CD14-positive monocyte (primary cell): ENCODE measurements at regions not wholly inside any gene's neighbourhood (a gene's known extent, or its start where the extent isn't known, plus 50 kb on each side); places are given as distances from the start of the nearest gene placed in this dataset.
"Not testable (repeated sequence)": the region's sequence is repeated elsewhere in the genome, so short reads cannot be mapped to it uniquely, and the experiment has no call there.

Experiments
- DNase-seq, 3 donors: peaks; one replicate each; pipeline ENCODE4 v3.0.0-alpha.2; 2011 to 2022
- H2AFZ ChIP-seq: 2 replicates; pipeline ENCODE4 v1.6.0; 2012; ENCODE audit warnings: mild to moderate bottlenecking, low read depth, low read length, inconsistent platforms; ENCODE audit not compliant: insufficient read depth, poor library complexity, severe bottlenecking
- H3K27ac ChIP-seq, 2 donors: 1 replicate in 1 of 2; 2 replicates in 1 of 2; pipeline ENCODE4 v1.5.1; 2012 to 2013; ENCODE audit warnings: low read length in 2 of 2, control low read depth in 1 of 2, inconsistent platforms in 1 of 2, low read depth in 1 of 2, mild to moderate bottlenecking in 1 of 2
- H3K27me3 ChIP-seq, 2 donors: one replicate each; pipeline versions ENCODE4 v1.6.0 to v1.6.1; 2011 to 2013; ENCODE audit warnings: low read length in 2 of 2; ENCODE audit not compliant: control insufficient read depth in 2 of 2, insufficient read depth in 2 of 2
- H3K36me3 ChIP-seq, 2 donors: replicated peaks in 1 of 2; 1 replicate in 1 of 2; 2 replicates in 1 of 2; pipeline versions ENCODE4 v1.5.1 to v1.6.1; 2012 to 2013; ENCODE audit warnings: low read length in 2 of 2, control low read depth in 1 of 2, inconsistent platforms in 1 of 2, mild to moderate bottlenecking in 1 of 2; ENCODE audit not compliant: insufficient read depth in 2 of 2, control insufficient read depth in 1 of 2
- H3K4me1 ChIP-seq, 2 donors: 1 replicate in 1 of 2; 2 replicates in 1 of 2; pipeline versions ENCODE4 v1.5.1 to v1.6.1; 2012 to 2013; ENCODE audit warnings: low read length in 2 of 2, control low read depth in 1 of 2, inconsistent platforms in 1 of 2, mild to moderate bottlenecking in 1 of 2, moderate library complexity in 1 of 2; ENCODE audit not compliant: insufficient read depth in 2 of 2, control insufficient read depth in 1 of 2
- H3K4me2 ChIP-seq: replicated peaks from 2 replicates; pipeline ENCODE3; 2012; ENCODE audit warnings: low read length, moderate library complexity, mild to moderate bottlenecking; ENCODE audit not compliant: poor library complexity, severe bottlenecking; ENCODE audit errors: extremely low read depth
- H3K4me3 ChIP-seq, 3 experiments: fragments of 200-600 bp in 1 of 3; sonication (generic) in 1 of 3; replicated peaks in 1 of 3; 1 replicate in 2 of 3; 2 replicates in 1 of 3; pipeline ENCODE4 v1.5.1; 2011 to 2013; ENCODE audit warnings: low read length in 3 of 3, mild to moderate bottlenecking in 3 of 3, control low read depth in 2 of 3, low read depth in 2 of 3, inconsistent platforms in 1 of 3, moderate library complexity in 1 of 3
- H3K79me2 ChIP-seq: 2 replicates; pipeline ENCODE4 v1.6.0; 2012; ENCODE audit warnings: mild to moderate bottlenecking, control low read depth, inconsistent platforms, low read length, moderate library complexity; ENCODE audit not compliant: insufficient read depth
- H3K9ac ChIP-seq: 2 replicates; pipeline ENCODE4 v1.6.0; 2017; ENCODE audit warnings: low read length, mild to moderate bottlenecking; ENCODE audit not compliant: insufficient read depth, poor library complexity, severe bottlenecking
- H3K9me3 ChIP-seq, 2 donors: replicated peaks in 1 of 2; 1 replicate in 1 of 2; 2 replicates in 1 of 2; pipeline versions ENCODE4 v1.5.1 to v1.6.1; 2012 to 2013; ENCODE audit warnings: low read length in 2 of 2, control low read depth in 1 of 2; ENCODE audit not compliant: control insufficient read depth in 1 of 2, insufficient read depth in 1 of 2
- H4K20me1 ChIP-seq: 2 replicates; pipeline ENCODE4 v1.6.0; 2012; ENCODE audit warnings: mild to moderate bottlenecking, low read length, control low read depth, moderate library complexity; ENCODE audit not compliant: insufficient read depth
- H3K27ac Mint-ChIP-seq, 7 donors: one replicate each; pipeline ENCODE4 v1.8.0; 2020; ENCODE audit warnings: mild to moderate bottlenecking in 7 of 7, mixed read lengths in 7 of 7, moderate library complexity in 6 of 7, inconsistent platforms in 2 of 7
- H3K27me3 Mint-ChIP-seq, 3 donors: one replicate each; pipeline ENCODE4 v1.8.0; 2021 to 2022; ENCODE audit warnings: low read depth in 3 of 3, mild to moderate bottlenecking in 3 of 3, mixed read lengths in 3 of 3, moderate library complexity in 3 of 3, inconsistent platforms in 1 of 3
- H3K36me3 Mint-ChIP-seq, 2 donors: one replicate each; pipeline ENCODE4 v1.8.0; 2020; ENCODE audit warnings: mixed read lengths in 2 of 2, inconsistent platforms in 1 of 2, mild to moderate bottlenecking in 1 of 2
- H3K4me1 Mint-ChIP-seq: one replicate; pipeline ENCODE4 v1.8.0; 2020; ENCODE audit warnings: mild to moderate bottlenecking, mixed read lengths
- H3K4me3 Mint-ChIP-seq, 2 donors: one replicate each; pipeline ENCODE4 v1.8.0; 2020; ENCODE audit warnings: mild to moderate bottlenecking in 2 of 2, mixed read lengths in 2 of 2, moderate library complexity in 1 of 2
- H3K9me3 Mint-ChIP-seq, 7 donors: one replicate each; pipeline ENCODE4 v1.8.0; 2020 to 2022; ENCODE audit warnings: mixed read lengths in 7 of 7, mild to moderate bottlenecking in 6 of 7, moderate library complexity in 6 of 7, inconsistent platforms in 2 of 7
- CTCF ChIP-seq: fragments of 200-600 bp; IDR thresholded peaks from one replicate; pipeline ENCODE4 v1.8.0; 2022; ENCODE audit warnings: antibody characterized with exemption, mild to moderate bottlenecking
- WGBS: methylation state at CpG from one replicate; pipeline ENCODE4 v1.1.5; 2013; ENCODE audit warnings: missing lambda C conversion rate; ENCODE audit not compliant: insufficient coverage; 5-methylcytosine and 5-hydroxymethylcytosine counted together
- intact Hi-C, 2 donors: fragments of 100-400 bp; cut with micrococcal nuclease; formaldehyde crosslinking; loops; one replicate each; pipeline versions ENCODE4 v1.15.0 to v1.15.1; 2023

GRCh38 chr2:134009440-134009839, 244.4 kb upstream of the MGAT5 start:
- Histone ChIP-seq H3K9ac (no peak overlapping the region), H3K79me2 (no peaks in the 10 kb centered on the region), H3K27ac (no peak overlapping the region), H3K36me3 (no peaks in the 10 kb centered on the region), H3K4me2 (no peak overlapping the region), H3K9me3 (no peaks in the 10 kb centered on the region), H3K4me3 (no peak overlapping the region), H3K4me1 (no peaks in the 10 kb centered on the region), H2AFZ (no peak overlapping the region), H4K20me1 (no peaks in the 10 kb centered on the region), H3K27me3 (no peaks in the 10 kb centered on the region)
- TF ChIP-seq CTCF, result no peak
- Mint-ChIP-seq H3K36me3 (no peaks in the 10 kb centered on the region), H3K9me3 (peaks cover 0 to 3% (median 0%) of the 10 kb centered on the region in 7 donors), H3K4me1 (no peaks in the 10 kb centered on the region), H3K27ac (no peak overlapping the region), H3K4me3 (no peak overlapping the region), H3K27me3 (peaks cover 2 to 10% (median 9%) of the 10 kb centered on the region in 3 donors)
- no peak for DNase-seq
- WGBS, result 95% methylated on average over 4 of the region's 8 CpGs
- intact Hi-C loops, result no loop called here

GRCh38 chr2:134009906-134010305, 244.0 kb upstream of the MGAT5 start:
- H3K4me1 ChIP-seq, H3K27ac Mint-ChIP-seq, H3K4me1 Mint-ChIP-seq, H3K4me2 ChIP-seq, H3K4me3 ChIP-seq, H3K9me3 ChIP-seq, H3K36me3 ChIP-seq, H3K27ac ChIP-seq, H3K36me3 Mint-ChIP-seq, H3K27me3 ChIP-seq, DNase-seq, H3K9me3 Mint-ChIP-seq, H3K79me2 ChIP-seq, H3K4me3 Mint-ChIP-seq, H3K9ac ChIP-seq, H4K20me1 ChIP-seq, intact Hi-C loops, H2AFZ ChIP-seq: not testable (repeated sequence)
- H3K27me3 Mint-ChIP-seq, result peaks cover 2 to 10% (median 9%) of the 10 kb centered on the region in 3 donors
- 100% methylated on average over 1 of the region's 17 CpGs for WGBS
